Karpas-422 (cell line): ENCODE measurements at regions not wholly inside any gene's neighbourhood (a gene's known extent, or its start where the extent isn't known, plus 50 kb on each side); places are given as distances from the start of the nearest gene placed in this dataset.
A peak's percentile ranks its signal among the peaks of the same experiment; 100 is the strongest.

ENCODE experiments used
- DNase-seq: peaks from one replicate; pipeline ENCODE4 v3.0.0-alpha.2; 2015
- H2AFZ ChIP-seq: fragments of 200-600 bp; sonication (generic); 2 replicates; pipeline ENCODE4 v1.6.1; 2014; ENCODE audit warnings: antibody characterized with exemption, low read length, mixed read lengths
- H3K27ac ChIP-seq: fragments of 200-600 bp; sonication (generic); 2 replicates; pipeline ENCODE4 v1.5.1; 2014; ENCODE audit warnings: mild to moderate bottlenecking, low read length, moderate library complexity
- H3K27me3 ChIP-seq: fragments of 200-600 bp; sonication (generic); 2 replicates; pipeline ENCODE4 v1.6.1; 2014; ENCODE audit warnings: low read length, mixed read lengths
- H3K36me3 ChIP-seq: fragments of 200-600 bp; sonication (generic); 2 replicates; pipeline ENCODE4 v1.6.1; 2014; ENCODE audit warnings: low read length, mixed read lengths; ENCODE audit not compliant: insufficient read depth
- H3K4me1 ChIP-seq: fragments of 200-600 bp; sonication (generic); 2 replicates; pipeline ENCODE4 v1.6.1; 2014; ENCODE audit warnings: mild to moderate bottlenecking, low read length, mixed read lengths
- H3K4me2 ChIP-seq: fragments of 200-600 bp; sonication (generic); 2 replicates; pipeline ENCODE4 v1.6.1; 2014; ENCODE audit warnings: low read length, low read depth, mild to moderate bottlenecking; ENCODE audit not compliant: poor library complexity, severe bottlenecking
- H3K4me3 ChIP-seq: fragments of 200-600 bp; sonication (generic); 2 replicates; pipeline ENCODE4 v1.5.1; 2014; ENCODE audit warnings: mild to moderate bottlenecking, antibody characterized with exemption, low read length, mixed read lengths
- H3K79me2 ChIP-seq: fragments of 200-600 bp; sonication (generic); 2 replicates; pipeline ENCODE4 v1.6.1; 2014; ENCODE audit warnings: mild to moderate bottlenecking, low read length, mixed read lengths
- H3K9ac ChIP-seq: fragments of 200-600 bp; sonication (generic); 2 replicates; pipeline ENCODE4 v1.6.0; 2014; ENCODE audit warnings: low read length
- H3K9me2 ChIP-seq: fragments of 200-600 bp; sonication (generic), shearing (Covaris generic); replicated peaks from 2 replicates; pipeline ENCODE4 v1.6.0; 2014; ENCODE audit warnings: mild to moderate bottlenecking, low read length, moderate library complexity; ENCODE audit not compliant: insufficient read depth
- H3K9me3 ChIP-seq: fragments of 300-700, 200-600 bp; sonication (generic); 2 replicates; pipeline ENCODE4 v1.6.1; 2014; ENCODE audit warnings: low read length, mixed read lengths
- H4K20me1 ChIP-seq: fragments of 200-600 bp; sonication (generic); 2 replicates; pipeline ENCODE4 v1.6.1; 2014; ENCODE audit warnings: mild to moderate bottlenecking, antibody characterized with exemption, low read length, low read depth; ENCODE audit not compliant: insufficient read depth

GRCh38 chr1:4084446-4084845, 184.4 kb upstream of the C1orf174 start:
- Histone ChIP-seq H3K27ac (no peak overlapping the region), H2AFZ (no peak overlapping the region), H4K20me1 (no peaks in the 10 kb centered on the region), H3K9me2 (no peaks in the 10 kb centered on the region), H3K79me2 (no peaks in the 10 kb centered on the region), H3K4me3 (no peak overlapping the region), H3K9ac (no peak overlapping the region), H3K27me3 (peaks cover 3% of the 10 kb centered on the region; the same call in 1 of the 2 replicates), H3K4me1 (peaks cover 6% of the 10 kb centered on the region; the same call in 1 of the 2 replicates), H3K9me3 (peaks cover 3% of the 10 kb centered on the region; the same call in 1 of the 2 replicates), H3K4me2 (no peak overlapping the region), H3K36me3 (no peaks in the 10 kb centered on the region; the same call in 1 of the 2 replicates)
- DNase-seq: no peak

DNA sequence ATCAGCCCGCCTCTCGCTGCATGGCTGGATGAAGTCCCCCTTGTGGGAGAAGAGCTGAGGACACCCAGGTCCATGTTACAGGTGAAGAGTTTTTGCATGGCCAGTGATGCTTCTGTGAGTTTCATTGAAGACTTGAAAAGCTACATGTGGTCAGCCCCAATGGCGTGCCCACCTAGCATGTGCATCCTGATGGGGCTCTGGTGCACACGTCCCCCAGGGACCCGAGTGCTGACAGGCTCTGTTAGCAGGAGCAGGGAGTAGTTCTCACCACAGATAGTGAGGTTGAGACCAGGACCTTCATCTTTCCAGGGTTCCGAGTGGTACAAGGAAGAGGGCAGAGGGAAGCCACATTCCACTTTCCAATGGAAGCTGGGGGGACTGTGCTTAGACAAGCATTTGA, 184.8 kb upstream of the C1orf174 start:
- no peak for DNase-seq
- no peak overlapping the region for H2AFZ ChIP-seq
- H3K27ac ChIP-seq: no peak overlapping the region
- peaks cover 3% of the 10 kb centered on the region; the same call in 1 of the 2 replicates for H3K9me3 ChIP-seq
- no peaks in the 10 kb centered on the region for H3K9me2 ChIP-seq
- no peak overlapping the region for H3K9ac ChIP-seq
- H4K20me1 ChIP-seq: no peaks in the 10 kb centered on the region
- no peaks in the 10 kb centered on the region for H3K79me2 ChIP-seq
- H3K36me3 ChIP-seq: no peaks in the 10 kb centered on the region; the same call in 1 of the 2 replicates
- H3K27me3 ChIP-seq: peaks cover 3% of the 10 kb centered on the region; the same call in 1 of the 2 replicates
- H3K4me2 ChIP-seq: no peak overlapping the region
- no peak overlapping the region for H3K4me3 ChIP-seq
- peaks cover 6% of the 10 kb centered on the region; the same call in 1 of the 2 replicates for H3K4me1 ChIP-seq

DNA sequence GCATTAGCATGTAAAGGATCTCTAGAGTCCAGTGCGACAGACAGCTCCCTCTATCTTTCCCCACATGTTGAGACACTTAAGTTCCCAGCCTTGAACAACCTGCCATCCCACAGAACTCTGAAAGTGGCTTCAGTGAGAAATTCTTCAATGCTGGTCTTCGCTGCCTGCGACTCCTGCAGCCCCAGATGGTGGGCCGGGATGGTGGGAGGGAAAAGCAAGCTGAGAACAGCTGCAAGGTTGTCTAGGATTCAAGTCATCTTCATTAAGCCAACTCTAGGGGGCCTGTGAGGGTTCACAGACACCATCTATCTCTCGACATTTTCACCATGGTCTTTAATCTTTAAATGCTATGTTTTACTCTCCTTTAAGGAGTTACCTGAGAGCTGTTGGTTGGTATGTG, 185.5 kb upstream of the C1orf174 start:
- peaks cover 6% of the 10 kb centered on the region; the same call in 1 of the 2 replicates for H3K4me1 ChIP-seq

DNA sequence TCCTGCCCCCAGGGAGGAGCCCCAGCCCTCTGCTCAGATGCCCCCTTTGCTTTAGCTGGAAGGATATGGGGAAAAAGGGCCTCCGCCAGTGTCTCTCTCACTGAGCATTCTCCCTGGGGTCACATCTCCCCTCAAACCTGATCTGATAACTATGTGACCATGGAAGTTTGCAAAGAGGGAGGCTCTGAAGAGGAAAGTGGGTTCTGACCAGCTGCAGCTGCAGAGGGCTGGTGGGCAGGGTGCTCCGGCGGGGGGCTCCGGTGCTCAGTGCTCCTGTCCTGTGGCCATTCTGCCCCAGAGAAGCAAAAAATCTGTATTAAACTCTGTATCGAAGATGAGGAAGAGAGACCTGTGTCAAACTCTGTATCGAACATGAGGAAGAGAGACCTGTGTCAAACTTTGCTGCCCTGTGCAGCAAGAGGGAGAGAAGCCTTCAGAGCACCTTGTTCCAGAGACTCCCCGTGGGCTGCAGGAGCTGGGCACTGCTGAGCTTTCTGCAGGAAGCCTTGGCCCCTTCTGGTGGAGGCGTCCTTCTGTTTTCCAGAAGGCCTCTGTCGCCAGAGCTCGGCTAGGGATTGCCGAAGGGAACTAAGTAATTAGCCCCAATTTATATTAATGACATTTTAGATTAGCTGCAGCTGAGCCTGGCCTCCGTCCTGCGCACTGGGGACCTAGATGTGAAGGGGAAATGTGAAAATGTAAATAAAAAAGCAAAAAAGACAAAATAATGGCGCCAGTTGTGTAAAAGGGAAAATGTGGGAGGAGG, 186.2 kb upstream of the C1orf174 start:
- H3K36me3 ChIP-seq: no peaks in the 10 kb centered on the region; the same call in 1 of the 2 replicates
- no peak overlapping the region for H2AFZ ChIP-seq
- H3K4me3 ChIP-seq: no peak overlapping the region
- H3K27me3 ChIP-seq: peaks cover 1% of the 10 kb centered on the region; the same call in 1 of the 2 replicates
- H3K9me3 ChIP-seq: no peaks in the 10 kb centered on the region
- H3K27ac ChIP-seq: no peak overlapping the region
- H4K20me1 ChIP-seq: no peaks in the 10 kb centered on the region
- no peak overlapping the region for H3K4me2 ChIP-seq
- peaks cover 6% of the 10 kb centered on the region; the same call in 1 of the 2 replicates for H3K4me1 ChIP-seq
- no peaks in the 10 kb centered on the region for H3K79me2 ChIP-seq
- H3K9me2 ChIP-seq: no peaks in the 10 kb centered on the region
- no peak overlapping the region for H3K9ac ChIP-seq
- DNase-seq: no peak

More for the DNA sequence above, 185.5 kb upstream of the C1orf174 start:
- Histone ChIP-seq H3K9me3 (peaks cover 3% of the 10 kb centered on the region; the same call in 1 of the 2 replicates), H3K27me3 (peaks cover 3% of the 10 kb centered on the region; the same call in 1 of the 2 replicates), H3K4me3 (no peak overlapping the region), H4K20me1 (no peaks in the 10 kb centered on the region), H3K27ac (no peak overlapping the region), H3K9me2 (no peaks in the 10 kb centered on the region), H3K4me2 (no peak overlapping the region), H3K79me2 (no peaks in the 10 kb centered on the region), H3K36me3 (no peaks in the 10 kb centered on the region; the same call in 1 of the 2 replicates), H3K9ac (no peak overlapping the region), H2AFZ (no peak overlapping the region)
- no peak for DNase-seq

GRCh38 chr1:4086921-4087320, 186.8 kb upstream of the C1orf174 start:
- Histone ChIP-seq H4K20me1 (no peaks in the 10 kb centered on the region), H3K4me3 (no peak overlapping the region), H3K9ac (no peak overlapping the region), H3K9me3 (no peaks in the 10 kb centered on the region), H3K79me2 (no peaks in the 10 kb centered on the region), H3K27ac (no peak overlapping the region), H2AFZ (no peak overlapping the region), H3K4me2 (no peak overlapping the region), H3K9me2 (no peaks in the 10 kb centered on the region), H3K36me3 (no peaks in the 10 kb centered on the region), H3K27me3 (no peaks in the 10 kb centered on the region), H3K4me1 (peaks cover 6% of the 10 kb centered on the region; the same call in 1 of the 2 replicates)
- peak; percentile 46 for DNase-seq

- DNase-seq: no peak
- no peak overlapping the region for H3K4me2 ChIP-seq
- no peak overlapping the region for H3K27ac ChIP-seq
- H2AFZ ChIP-seq: no peak overlapping the region
- H3K4me3 ChIP-seq: no peak overlapping the region
- no peaks in the 10 kb centered on the region for H3K27me3 ChIP-seq
- no peaks in the 10 kb centered on the region for H3K79me2 ChIP-seq
- no peaks in the 10 kb centered on the region for H3K9me2 ChIP-seq
- no peaks in the 10 kb centered on the region for H3K9me3 ChIP-seq
- H3K4me1 ChIP-seq: peaks cover 6% of the 10 kb centered on the region; the same call in 1 of the 2 replicates
- H3K9ac ChIP-seq: no peak overlapping the region
- H3K36me3 ChIP-seq: no peaks in the 10 kb centered on the region
- no peaks in the 10 kb centered on the region for H4K20me1 ChIP-seq
Measured at GRCh38 chr1:4087530-4088420, 187.7 kb upstream of the C1orf174 start.

DNA sequence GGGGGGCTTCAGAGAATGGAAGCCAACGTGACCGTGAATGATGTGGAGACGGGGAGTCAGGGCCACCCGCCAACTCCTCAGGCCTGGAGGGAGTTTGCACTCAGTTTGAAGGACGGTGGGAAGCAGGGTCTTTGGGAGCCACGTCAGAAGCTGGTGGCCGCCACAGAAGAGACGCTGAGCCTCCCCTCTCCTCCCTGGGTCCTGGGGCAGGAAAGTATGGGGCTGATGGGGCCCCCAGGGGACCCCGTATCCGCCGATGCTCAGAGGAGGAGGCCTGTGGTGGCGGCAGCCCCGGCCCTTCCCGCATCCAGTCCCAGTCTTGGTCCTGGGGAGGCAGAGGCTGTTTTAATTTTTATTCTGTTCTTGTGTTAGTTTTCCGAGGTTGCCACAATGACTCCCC, 188.6 kb upstream of the C1orf174 start:
- H4K20me1 ChIP-seq: no peaks in the 10 kb centered on the region
- H3K9me3 ChIP-seq: no peaks in the 10 kb centered on the region
- H3K9ac ChIP-seq: no peak overlapping the region
- no peak overlapping the region for H3K4me3 ChIP-seq
- no peak overlapping the region for H2AFZ ChIP-seq
- H3K79me2 ChIP-seq: no peaks in the 10 kb centered on the region
- no peak overlapping the region for H3K27ac ChIP-seq
- H3K36me3 ChIP-seq: no peaks in the 10 kb centered on the region
- H3K4me1 ChIP-seq: peaks cover 6% of the 10 kb centered on the region; the same call in 1 of the 2 replicates
- H3K9me2 ChIP-seq: no peaks in the 10 kb centered on the region
- no peak for DNase-seq
- no peak overlapping the region for H3K4me2 ChIP-seq
- 0 out of 2 replicates have a peak, but pooled peaks cover 2% of the 10 kb centered on the region for H3K27me3 ChIP-seq
